ENCODE measurements at regions not wholly inside any gene's neighbourhood (a gene's known extent, or its start where the extent isn't known, plus 50 kb on each side); places are given as distances from the start of the nearest gene placed in this dataset.

DNA sequence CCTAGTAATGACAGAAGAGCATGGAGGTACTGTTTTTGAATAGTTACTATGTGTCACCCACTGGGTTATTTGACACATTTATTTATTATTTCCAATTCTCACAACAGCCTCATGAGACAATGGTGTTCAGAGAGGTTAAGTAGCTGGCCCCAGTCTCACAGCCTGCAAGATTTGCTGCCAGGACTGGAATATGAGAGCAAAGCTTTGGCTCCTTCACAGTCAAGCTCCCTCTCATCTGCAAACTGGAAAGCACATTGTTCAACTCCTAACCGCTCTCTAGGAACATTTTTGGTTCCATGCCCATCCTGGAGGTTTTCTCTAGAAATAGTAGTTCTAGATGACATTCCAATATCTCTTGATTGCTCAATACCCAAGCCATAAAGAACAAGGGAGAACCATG, 75.5 kb upstream of the CXCL12 start:
- H3K27me3 ChIP-seq, result no peaks in the 10 kb centered on the region
- no peak overlapping the region for H3K27ac ChIP-seq
- peak overlapping the region in 1 of 11 experiments; percentile 61; a peak in 2 of 22 replicates for H3K4me2 ChIP-seq
- H3K9me3 ChIP-seq (replicated peaks in 1 of 11), result peaks cover 0 to 9% (median 0%) of the 10 kb centered on the region in 11 experiments; a peak in 5 of 22 replicates
- no peak overlapping the region for H3K9ac ChIP-seq
- H3K4me3 ChIP-seq, result no peak overlapping the region
- no peaks in the 10 kb centered on the region for H4K20me1 ChIP-seq
- no peak; a peak in 1 of 22 replicates for TF ChIP-seq Cebpa-rat (IDR thresholded peaks at IDR 0.05)
- peaks cover 0 to 64% (median 7%) of the 10 kb centered on the region in 10 experiments; a peak in 11 of 20 replicates for H3K4me1 ChIP-seq
- no peaks in the 10 kb centered on the region for H3K36me3 ChIP-seq

DNA sequence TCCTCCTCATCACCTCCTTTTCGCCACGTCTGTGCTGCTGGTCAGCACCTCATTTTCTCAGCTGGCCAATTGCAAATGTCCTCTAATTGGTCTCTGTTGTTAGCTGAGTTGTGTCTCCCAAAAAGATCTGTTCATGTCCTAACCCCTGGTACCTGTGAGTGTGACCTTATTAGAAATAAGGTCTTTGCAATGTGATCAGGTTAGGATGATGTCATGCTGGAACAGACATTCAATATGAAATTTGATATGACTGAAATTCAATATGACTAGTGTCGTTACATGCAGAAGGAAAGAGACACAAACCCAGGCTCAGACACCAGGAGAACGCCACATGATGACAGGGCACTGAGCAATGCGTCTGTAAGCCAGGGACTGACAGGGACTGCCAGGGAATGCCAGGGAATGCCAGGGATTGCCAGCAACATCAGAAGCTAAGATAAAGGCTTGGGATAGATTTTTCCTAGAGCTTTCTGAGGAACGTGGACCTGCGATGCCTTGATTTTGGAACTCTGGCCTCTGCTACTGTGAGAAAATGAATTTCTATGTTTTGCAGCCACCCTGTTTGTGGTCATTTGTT, 77.5 kb upstream of the CXCL12 start:
- no peaks in the 10 kb centered on the region for H3K27me3 ChIP-seq
- TF ChIP-seq Cebpa-rat (IDR thresholded peaks at IDR 0.05), result no peak
- no peak overlapping the region for H3K4me2 ChIP-seq
- H3K9ac ChIP-seq, result no peak overlapping the region
- H3K27ac ChIP-seq, result no peak overlapping the region
- no peaks in the 10 kb centered on the region for H4K20me1 ChIP-seq
- no peak overlapping the region for H3K4me3 ChIP-seq
- no peaks in the 10 kb centered on the region; a peak in 1 of 22 replicates for H3K9me3 ChIP-seq (replicated peaks in 1 of 11)
- H3K36me3 ChIP-seq, result no peaks in the 10 kb centered on the region
- H3K4me1 ChIP-seq, result peaks cover 0 to 76% (median 7%) of the 10 kb centered on the region in 10 experiments; a peak in 11 of 20 replicates

DNA sequence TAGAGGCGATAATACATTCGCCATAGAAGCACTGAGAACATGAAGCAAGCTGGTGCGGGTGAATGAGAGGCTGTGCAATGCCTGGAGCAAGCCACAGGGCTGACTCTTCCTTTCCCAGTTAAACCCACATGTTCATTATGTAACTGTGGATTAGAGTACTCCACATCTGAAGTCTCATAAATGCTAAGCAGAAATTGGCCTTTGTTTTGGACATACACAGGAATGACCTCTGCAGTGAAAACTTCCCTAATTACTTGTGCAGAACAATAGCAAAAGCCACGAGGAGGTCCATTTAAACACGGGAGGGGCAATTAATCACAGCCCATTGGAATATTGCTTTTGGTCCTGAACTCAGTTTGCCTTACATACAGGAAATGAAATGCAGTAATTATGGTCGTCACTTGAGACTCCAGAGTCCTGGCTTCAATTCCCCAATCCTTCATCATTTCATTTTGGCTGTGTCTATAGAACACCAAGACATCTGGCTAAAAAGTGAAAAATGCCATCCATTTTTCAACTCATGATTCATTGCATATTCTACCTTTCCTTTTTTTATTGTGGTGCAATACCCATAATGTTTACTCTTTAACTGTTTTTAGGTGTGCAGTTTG, 78.7 kb upstream of the CXCL12 start:
- H3K4me1 ChIP-seq, result peaks cover 0 to 70% (median 5%) of the 10 kb centered on the region in 10 experiments; a peak in 11 of 20 replicates
- H3K9me3 ChIP-seq (replicated peaks in 1 of 11), result no peaks in the 10 kb centered on the region; a peak in 1 of 22 replicates
- H3K27me3 ChIP-seq, result no peaks in the 10 kb centered on the region
- no peak overlapping the region for H3K4me3 ChIP-seq
- H4K20me1 ChIP-seq, result no peaks in the 10 kb centered on the region
- no peak overlapping the region for H3K9ac ChIP-seq
- H3K36me3 ChIP-seq, result no peaks in the 10 kb centered on the region
- H3K27ac ChIP-seq, result no peak overlapping the region
- no peak for TF ChIP-seq Cebpa-rat (IDR thresholded peaks at IDR 0.05)
- H3K4me2 ChIP-seq, result peak overlapping the region in 1 of 11 experiments; percentile 41; a peak in 1 of 22 replicates

GRCh38 chr10:44464503-44464902, 79.6 kb upstream of the CXCL12 start:
- H3K4me2 ChIP-seq, result peak overlapping the region in 2 of 11 experiments; percentile 41 to 69; a peak in 4 of 22 replicates
- no peak overlapping the region for H3K9ac ChIP-seq
- H4K20me1 ChIP-seq, result no peaks in the 10 kb centered on the region
- no peaks in the 10 kb centered on the region for H3K36me3 ChIP-seq
- TF ChIP-seq Cebpa-rat (IDR thresholded peaks at IDR 0.05), result no peak
- no peaks in the 10 kb centered on the region for H3K9me3 ChIP-seq (replicated peaks in 1 of 11)
- H3K4me1 ChIP-seq, result peaks cover 0 to 61% (median 0%) of the 10 kb centered on the region in 10 experiments; a peak in 4 of 20 replicates
- H3K27me3 ChIP-seq, result no peaks in the 10 kb centered on the region
- no peak overlapping the region; a peak in 1 of 22 replicates for H3K27ac ChIP-seq
- no peak overlapping the region for H3K4me3 ChIP-seq

DNA sequence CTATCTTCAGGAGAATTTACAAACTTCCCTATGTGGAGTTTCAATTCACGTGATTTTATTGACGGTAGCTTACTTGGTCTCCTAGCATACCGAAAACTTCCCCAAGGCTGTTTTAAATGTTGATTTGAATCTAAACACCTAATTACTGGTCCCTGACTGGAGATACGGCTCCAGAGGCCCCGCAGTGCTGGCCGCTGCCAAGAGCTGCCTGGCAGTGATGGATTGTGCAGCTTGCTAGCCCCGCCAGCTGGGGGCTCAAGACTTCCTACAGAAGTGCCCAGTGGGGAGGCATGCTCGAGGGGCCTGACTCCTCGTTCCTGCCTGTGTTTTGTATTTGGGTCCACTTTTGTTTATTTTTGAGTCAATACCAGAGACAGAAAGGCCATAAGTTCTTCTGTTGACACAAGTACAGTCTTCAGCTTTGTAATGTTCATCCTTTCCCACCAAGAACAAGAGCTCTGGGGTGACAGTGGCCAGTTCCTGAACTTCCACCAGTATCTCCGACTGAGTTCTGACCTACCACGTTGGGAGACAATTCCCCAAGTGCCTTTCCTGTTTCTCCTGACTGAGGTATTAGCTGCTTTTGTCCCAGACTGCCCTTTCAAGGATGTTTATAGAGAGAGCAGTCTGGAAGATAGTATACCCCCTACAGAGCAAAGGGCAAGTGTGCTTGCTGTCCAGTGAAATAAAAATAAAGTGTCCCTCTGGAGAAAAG, 80.7 kb upstream of the CXCL12 start:
- Histone ChIP-seq H3K4me1 (peaks cover 0 to 55% (median 0%) of the 10 kb centered on the region in 10 experiments; a peak in 4 of 20 replicates), H3K27me3 (no peaks in the 10 kb centered on the region), H3K9ac (no peak overlapping the region), H4K20me1 (no peaks in the 10 kb centered on the region), H3K27ac (peak overlapping the region in 2 of 11 experiments; percentile 9 to 57; a peak in 1 of 22 replicates), H3K9me3 (replicated peaks in 1 of 11) (no peaks in the 10 kb centered on the region), H3K4me2 (peak overlapping the region in 2 of 11 experiments; percentile 41 to 69; a peak in 4 of 22 replicates), H3K36me3 (no peaks in the 10 kb centered on the region), H3K4me3 (no peak overlapping the region)
- TF ChIP-seq Cebpa-rat (IDR thresholded peaks at IDR 0.05), result no peak

GRCh38 chr10:44466236-44466635, 81.3 kb upstream of the CXCL12 start:
- peak overlapping the region in 2 of 11 experiments; percentile 41 to 69; a peak in 3 of 22 replicates for H3K4me2 ChIP-seq

DNA sequence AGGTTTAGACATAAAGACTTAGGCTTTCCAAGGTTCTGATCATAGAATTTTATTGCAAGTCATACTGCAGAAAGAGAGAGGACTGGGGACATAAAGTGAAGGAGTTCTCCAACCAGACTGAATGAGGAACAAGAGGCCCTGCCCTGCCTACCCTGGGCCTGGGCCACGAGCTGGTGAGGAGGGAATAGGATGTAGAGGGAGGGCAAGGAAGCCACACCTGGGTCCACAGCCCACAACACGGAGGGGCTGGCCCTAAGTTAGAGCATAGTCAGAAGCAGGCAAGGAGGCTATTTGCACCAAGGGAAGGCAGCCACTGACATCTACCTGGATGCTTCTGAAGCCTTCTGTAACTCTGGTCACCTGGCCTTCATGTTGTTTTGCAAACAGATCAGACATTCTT, 82.2 kb upstream of the CXCL12 start:
- no peak for TF ChIP-seq Cebpa-rat (IDR thresholded peaks at IDR 0.05)
- Histone ChIP-seq H3K27me3 (no peaks in the 10 kb centered on the region), H3K9ac (no peak overlapping the region), H3K9me3 (replicated peaks in 1 of 11) (no peaks in the 10 kb centered on the region), H3K4me3 (no peak overlapping the region), H3K27ac (no peak overlapping the region), H3K36me3 (no peaks in the 10 kb centered on the region), H4K20me1 (no peaks in the 10 kb centered on the region), H3K4me1 (peaks cover 0 to 43% (median 0%) of the 10 kb centered on the region in 10 experiments; a peak in 4 of 20 replicates), H3K4me2 (peak overlapping the region in 1 of 11 experiments; percentile 69; a peak in 3 of 22 replicates)

More at GRCh38 chr10:44466236-44466635, 81.3 kb upstream of the CXCL12 start:
- Histone ChIP-seq H3K27me3 (no peaks in the 10 kb centered on the region), H3K9ac (no peak overlapping the region), H3K4me3 (no peak overlapping the region), H3K4me1 (peaks cover 0 to 48% (median 0%) of the 10 kb centered on the region in 10 experiments; a peak in 4 of 20 replicates), H3K36me3 (no peaks in the 10 kb centered on the region), H3K27ac (no peak overlapping the region), H4K20me1 (no peaks in the 10 kb centered on the region), H3K9me3 (replicated peaks in 1 of 11) (no peaks in the 10 kb centered on the region)
- TF ChIP-seq Cebpa-rat (IDR thresholded peaks at IDR 0.05), result no peak

DNA sequence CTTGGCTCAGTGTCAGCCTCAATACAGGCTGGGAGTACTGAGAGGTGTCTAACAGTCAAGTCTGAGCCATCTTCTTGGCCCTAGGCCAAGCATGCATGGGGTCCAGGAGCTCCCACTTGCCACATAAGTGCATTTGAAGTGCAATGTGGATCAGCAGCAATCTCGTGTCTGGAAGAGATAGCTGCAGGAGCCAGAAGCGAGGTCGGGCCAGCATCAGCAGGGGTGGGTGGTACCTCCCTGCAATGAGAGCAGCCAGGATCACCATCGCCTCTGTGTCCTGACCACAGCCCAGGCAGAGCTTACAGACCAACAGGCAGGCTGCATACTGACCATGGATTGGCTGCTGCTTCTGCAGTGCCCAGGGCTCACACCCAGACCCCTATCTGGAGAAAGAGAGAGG, 83.0 kb upstream of the CXCL12 start:
- Histone ChIP-seq H3K4me1 (peaks cover 0 to 43% (median 0%) of the 10 kb centered on the region in 10 experiments; a peak in 4 of 20 replicates), H4K20me1 (no peaks in the 10 kb centered on the region)
- no peak for TF ChIP-seq Cebpa-rat (IDR thresholded peaks at IDR 0.05)

GRCh38 chr10:44468525-44468924, 83.6 kb upstream of the CXCL12 start:
- Histone ChIP-seq H3K27ac (no peak overlapping the region), H3K27me3 (no peaks in the 10 kb centered on the region), H4K20me1 (no peaks in the 10 kb centered on the region), H3K9ac (no peak overlapping the region), H3K36me3 (no peaks in the 10 kb centered on the region), H3K9me3 (replicated peaks in 1 of 11) (no peaks in the 10 kb centered on the region), H3K4me3 (no peak overlapping the region), H3K4me1 (peaks cover 0 to 37% (median 0%) of the 10 kb centered on the region in 10 experiments; a peak in 4 of 20 replicates), H3K4me2 (no peak overlapping the region)
- no peak for TF ChIP-seq Cebpa-rat (IDR thresholded peaks at IDR 0.05)

More for the DNA sequence above, 83.0 kb upstream of the CXCL12 start:
- no peaks in the 10 kb centered on the region for H3K9me3 ChIP-seq (replicated peaks in 1 of 11)
- no peak overlapping the region for H3K9ac ChIP-seq
- no peak overlapping the region for H3K4me3 ChIP-seq
- no peak overlapping the region for H3K27ac ChIP-seq
- no peaks in the 10 kb centered on the region for H3K36me3 ChIP-seq
- no peaks in the 10 kb centered on the region for H3K27me3 ChIP-seq
- no peak overlapping the region for H3K4me2 ChIP-seq
